Natural killer cell (primary cell): ENCODE measurements at regions not wholly inside any gene's neighbourhood (a gene's known extent, or its start where the extent isn't known, plus 50 kb on each side); places are given as distances from the start of the nearest gene placed in this dataset.

ENCODE experiments used
- ATAC-seq, 3 donors: fragments of 150-1000 bp in 2 of 3; fragments of 200-7000 bp in 1 of 3; cut with Tn5 transposase; 1 replicate in 1 of 3; 2 replicates in 2 of 3; pipeline ENCODE4 v1.10.0; 2021; ENCODE audit warnings: mild to moderate bottlenecking in 2 of 3, moderate library complexity in 2 of 3
- DNase-seq, 2 donors: peaks; one replicate each; pipeline versions ENCODE4 v3.0.0 to v3.0.0-alpha.2; 2013 to 2021; ENCODE audit warnings: mixed read lengths in 1 of 2
- H3K27ac ChIP-seq: one replicate; pipeline ENCODE4 v1.5.1; 2013; ENCODE audit warnings: mild to moderate bottlenecking, low read length
- H3K27me3 ChIP-seq: one replicate; pipeline ENCODE4 v1.6.1; 2013; ENCODE audit warnings: low read length; ENCODE audit not compliant: control insufficient read depth, insufficient read depth
- H3K36me3 ChIP-seq: one replicate; pipeline ENCODE4 v1.6.1; 2013; ENCODE audit warnings: low read length; ENCODE audit not compliant: control insufficient read depth, insufficient read depth
- H3K4me1 ChIP-seq: one replicate; pipeline ENCODE4 v1.6.1; 2013; ENCODE audit warnings: low read length; ENCODE audit not compliant: control insufficient read depth, insufficient read depth
- H3K4me3 ChIP-seq: one replicate; pipeline ENCODE4 v1.5.1; 2013; ENCODE audit warnings: low read length
- H3K9me3 ChIP-seq: one replicate; pipeline ENCODE4 v1.6.1; 2013; ENCODE audit warnings: low read length; ENCODE audit not compliant: control insufficient read depth, insufficient read depth
- H3K27ac Mint-ChIP-seq, 2 donors: one replicate each; pipeline ENCODE4 v1.8.0; 2022; ENCODE audit warnings: mild to moderate bottlenecking in 2 of 2, mixed read lengths in 2 of 2, moderate library complexity in 1 of 2
- H3K27me3 Mint-ChIP-seq, 2 donors: one replicate each; pipeline ENCODE4 v1.8.0; 2022; ENCODE audit warnings: low read depth in 2 of 2, mixed read lengths in 2 of 2
- H3K36me3 Mint-ChIP-seq: one replicate; pipeline ENCODE4 v1.8.0; 2022; ENCODE audit warnings: mixed read lengths
- H3K4me1 Mint-ChIP-seq, 2 donors: one replicate each; pipeline ENCODE4 v1.8.0; 2022; ENCODE audit warnings: mixed read lengths in 2 of 2
- H3K4me3 Mint-ChIP-seq: one replicate; pipeline ENCODE4 v1.8.0; 2022; ENCODE audit warnings: mild to moderate bottlenecking, moderate library complexity, mixed read lengths
- H3K9me3 Mint-ChIP-seq, 2 donors: one replicate each; pipeline ENCODE4 v1.8.0; 2022; ENCODE audit warnings: mixed read lengths in 2 of 2
- CTCF ChIP-seq: fragments of 200-600 bp; IDR thresholded peaks from one replicate; pipeline ENCODE4 v1.8.0; 2022; ENCODE audit warnings: antibody characterized with exemption
- WGBS: methylation state at CpG from one replicate; pipeline ENCODE4 v1.1.7; 2013; ENCODE audit warnings: missing lambda C conversion rate; ENCODE audit not compliant: insufficient coverage; 5-methylcytosine and 5-hydroxymethylcytosine counted together
- intact Hi-C: fragments of 100-400 bp; cut with micrococcal nuclease; formaldehyde crosslinking; loops from one replicate; pipeline ENCODE4 v1.14.2; 2022

DNA sequence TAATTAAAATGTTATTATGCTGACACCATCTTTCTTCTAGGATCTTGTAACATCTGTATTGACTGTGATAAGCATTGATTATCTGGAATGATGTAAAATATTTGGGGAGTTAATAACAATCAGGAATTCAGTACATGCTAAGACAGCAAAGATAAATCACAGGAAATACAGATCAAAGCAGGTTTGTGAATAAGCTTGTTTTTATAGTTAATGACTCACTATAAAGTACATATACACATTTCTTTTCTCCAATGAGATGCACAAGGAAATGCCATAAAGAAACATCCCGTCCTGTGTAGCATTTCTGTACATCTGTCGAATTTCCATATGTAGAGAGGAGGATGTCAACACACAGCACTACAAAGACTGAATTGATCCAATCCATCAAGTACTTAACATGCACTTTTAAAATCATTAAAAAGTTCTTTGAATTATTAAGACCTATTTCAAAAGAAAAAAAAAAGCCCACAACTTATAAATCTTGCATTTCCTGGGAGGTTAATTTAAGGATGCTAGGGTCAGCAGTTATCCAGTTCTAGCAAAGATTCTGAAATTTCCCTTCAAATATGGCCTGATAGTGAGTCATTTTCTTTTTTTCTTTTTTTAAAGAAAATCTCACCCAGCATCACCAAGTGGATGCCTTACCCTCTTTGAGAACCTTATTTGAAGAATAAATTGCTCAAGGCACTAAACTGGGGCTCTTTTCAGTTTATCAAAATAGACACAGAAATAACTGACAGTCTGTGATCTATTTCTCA, 243.2 kb upstream of the NR5A2 start:
- Mint-ChIP-seq H3K4me1 (no peaks in the 10 kb centered on the region), H3K4me3 (no peak overlapping the region), H3K27me3 (no peaks in the 10 kb centered on the region), H3K9me3 (no peaks in the 10 kb centered on the region), H3K27ac (no peak overlapping the region), H3K36me3 (no peaks in the 10 kb centered on the region)
- Histone ChIP-seq H3K27me3 (no peaks in the 10 kb centered on the region), H3K4me1 (no peaks in the 10 kb centered on the region), H3K9me3 (no peaks in the 10 kb centered on the region), H3K36me3 (no peaks in the 10 kb centered on the region), H3K4me3 (no peak overlapping the region), H3K27ac (no peak overlapping the region)
- ATAC-seq = no peak
- TF ChIP-seq CTCF = no peak
- WGBS = 40% methylated on average over 1 of the region's 2 CpGs
- intact Hi-C loops = no loop called here
- DNase-seq = no peak

- ATAC-seq = no peak
- intact Hi-C loops = no loop called here
Observed at GRCh38 chr1:199786695-199787094, 240.8 kb upstream of the NR5A2 start.

DNA sequence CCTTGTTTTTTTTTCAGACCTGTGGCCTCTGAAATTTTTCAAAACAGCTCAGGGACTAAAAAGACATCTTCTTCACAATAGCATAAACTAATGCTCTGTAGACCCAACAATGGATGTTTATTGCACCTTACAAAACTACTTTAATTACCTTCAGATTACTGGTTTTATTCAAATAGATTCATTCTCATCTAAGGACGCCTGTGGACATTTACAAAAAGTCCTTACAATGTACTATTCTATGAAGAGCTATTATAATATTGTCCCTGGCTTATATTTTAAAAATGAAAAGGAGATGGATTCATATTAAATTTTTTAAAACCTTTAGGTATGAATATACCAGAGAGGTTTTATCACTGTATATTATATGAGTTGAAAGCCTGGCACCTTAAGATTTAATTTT, 238.4 kb upstream of the NR5A2 start:
- no CpG with 5 or more reads among the region's 1 CpG for WGBS
- ATAC-seq = no peak
- no peak for DNase-seq
- H3K4me3 ChIP-seq = no peak overlapping the region
- Mint-ChIP-seq H3K27me3 (peaks cover 0 to 8% of the 10 kb centered on the region in 2 donors), H3K4me1 (no peaks in the 10 kb centered on the region), H3K4me3 (no peak overlapping the region), H3K36me3 (no peaks in the 10 kb centered on the region), H3K9me3 (no peaks in the 10 kb centered on the region), H3K27ac (no peak overlapping the region)
- H3K4me1 ChIP-seq = no peaks in the 10 kb centered on the region
- no peak for TF ChIP-seq CTCF
- no peaks in the 10 kb centered on the region for H3K36me3 ChIP-seq
- H3K27ac ChIP-seq = no peak overlapping the region
- intact Hi-C loops = no loop called here
- H3K27me3 ChIP-seq = no peaks in the 10 kb centered on the region
- H3K9me3 ChIP-seq = no peaks in the 10 kb centered on the region

More at GRCh38 chr1:199786695-199787094, 240.8 kb upstream of the NR5A2 start:
- no peaks in the 10 kb centered on the region for H3K36me3 Mint-ChIP-seq
- H3K27me3 Mint-ChIP-seq = peaks cover 0 to 8% of the 10 kb centered on the region in 2 donors
- no peak overlapping the region for H3K27ac Mint-ChIP-seq
- no peak for DNase-seq
- H3K9me3 Mint-ChIP-seq = no peaks in the 10 kb centered on the region
- Histone ChIP-seq H3K36me3 (no peaks in the 10 kb centered on the region), H3K4me1 (no peaks in the 10 kb centered on the region), H3K4me3 (no peak overlapping the region), H3K27me3 (no peaks in the 10 kb centered on the region), H3K27ac (no peak overlapping the region), H3K9me3 (no peaks in the 10 kb centered on the region)
- no peak for TF ChIP-seq CTCF
- WGBS = 94% methylated on average over 2 of the region's 3 CpGs
- H3K4me1 Mint-ChIP-seq = no peaks in the 10 kb centered on the region
- H3K4me3 Mint-ChIP-seq = no peak overlapping the region

- no peaks in the 10 kb centered on the region for H3K4me1 Mint-ChIP-seq
Observed at GRCh38 chr1:199791495-199791894, 236.0 kb upstream of the NR5A2 start.

More at GRCh38 chr1:199791495-199791894, 236.0 kb upstream of the NR5A2 start:
- DNase-seq (no peak), ATAC-seq (no peak)
- no peaks in the 10 kb centered on the region for H3K36me3 Mint-ChIP-seq
- H3K27me3 Mint-ChIP-seq = peaks cover 0 to 8% of the 10 kb centered on the region in 2 donors
- no peak overlapping the region for H3K27ac Mint-ChIP-seq
- no peaks in the 10 kb centered on the region for H3K36me3 ChIP-seq
- H3K9me3 Mint-ChIP-seq = no peaks in the 10 kb centered on the region
- no peaks in the 10 kb centered on the region for H3K9me3 ChIP-seq
- no peak for TF ChIP-seq CTCF
- no peak overlapping the region for H3K4me3 Mint-ChIP-seq
- H3K27me3 ChIP-seq = no peaks in the 10 kb centered on the region
- H3K4me1 ChIP-seq = no peaks in the 10 kb centered on the region
- WGBS = 63% methylated on average over 1 of the region's 3 CpGs
- intact Hi-C loops = no loop called here
- H3K27ac ChIP-seq = no peak overlapping the region
- no peak overlapping the region for H3K4me3 ChIP-seq
